CD4-positive, alpha-beta T cell treated with Interleukin-17A for 4 hours (primary cell): ENCODE measurements at regions not wholly inside any gene's neighbourhood (a gene's known extent, or its start where the extent isn't known, plus 50 kb on each side); places are given as distances from the start of the nearest gene placed in this dataset.

Source experiments
- DNase-seq: peaks from one replicate; pipeline ENCODE4 v3.0.0-alpha.2; 2020; ENCODE audit warnings: mixed read lengths

GRCh38 chr5:176181271-176181855 lies 56.9 kb upstream of the SIMC1 start:
- DNase-seq, result no peak

DNA sequence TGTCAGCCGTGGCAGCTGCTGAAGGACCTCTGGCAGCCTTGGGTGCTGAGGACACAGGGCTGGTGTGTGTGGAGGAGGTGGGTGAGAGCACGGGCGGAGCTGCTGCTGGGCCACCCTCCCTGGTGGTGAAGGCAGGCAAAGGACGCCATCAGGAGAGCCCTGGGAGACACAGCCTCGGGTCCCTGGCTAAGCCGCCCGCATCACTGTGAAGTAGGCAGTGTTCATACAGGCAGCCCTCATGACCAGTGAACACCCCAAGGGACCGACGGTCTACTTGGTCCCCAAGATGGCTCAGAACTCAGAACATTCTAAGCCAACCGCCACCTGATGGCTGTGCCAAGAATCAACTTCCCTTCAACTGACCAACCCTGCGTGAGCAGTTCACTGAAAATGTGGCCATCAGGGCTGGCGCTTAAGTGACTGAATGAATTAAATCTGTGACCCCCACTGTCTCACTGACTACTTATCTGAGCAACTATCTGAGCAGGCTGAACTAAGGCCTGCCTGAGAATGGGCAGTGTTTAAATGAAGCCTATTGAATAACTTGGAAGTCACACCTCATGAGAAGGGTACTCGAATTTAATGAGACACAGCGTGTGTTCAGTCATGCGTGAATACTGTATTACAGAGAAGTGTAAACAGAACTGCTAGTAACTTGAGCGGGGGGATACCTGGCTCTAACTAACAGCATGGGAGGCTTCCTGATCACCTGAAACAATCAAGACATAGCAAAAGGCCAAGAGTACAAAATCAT lies 54.7 kb upstream of the SIMC1 start:
- no peak for DNase-seq

DNA sequence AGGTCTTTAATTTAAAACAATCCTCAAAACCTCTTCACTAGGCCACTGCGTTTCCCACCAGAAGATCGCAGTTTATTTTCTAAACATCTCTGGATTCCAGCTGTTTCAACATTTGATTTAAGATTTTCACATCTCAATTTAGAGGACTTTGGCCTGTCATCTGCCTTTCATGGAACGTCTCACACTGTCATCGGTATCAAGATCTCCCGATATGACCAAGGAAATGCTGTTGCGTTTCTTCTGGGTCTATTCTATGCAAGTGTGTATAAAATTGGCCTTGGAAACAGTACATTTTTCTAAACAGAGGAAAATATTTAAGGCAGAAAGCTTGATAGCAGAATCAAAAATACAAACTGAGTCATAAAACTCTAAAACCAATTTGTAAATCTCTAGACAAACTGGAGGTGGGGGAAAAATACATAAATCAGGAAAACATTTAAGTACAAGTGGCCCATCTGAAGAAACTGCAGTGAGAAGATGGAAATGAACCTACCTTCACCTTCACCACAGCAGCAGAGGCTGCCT lies 53.6 kb upstream of the SIMC1 start:
- DNase-seq, result no peak

- DNase-seq, result no peak
These were observed 53.0 kb upstream of the SIMC1 start for GRCh38 chr5:176185133-176185733.

- DNase-seq, result no peak
These were observed 52.1 kb upstream of the SIMC1 start for GRCh38 chr5:176186107-176186506.

DNA sequence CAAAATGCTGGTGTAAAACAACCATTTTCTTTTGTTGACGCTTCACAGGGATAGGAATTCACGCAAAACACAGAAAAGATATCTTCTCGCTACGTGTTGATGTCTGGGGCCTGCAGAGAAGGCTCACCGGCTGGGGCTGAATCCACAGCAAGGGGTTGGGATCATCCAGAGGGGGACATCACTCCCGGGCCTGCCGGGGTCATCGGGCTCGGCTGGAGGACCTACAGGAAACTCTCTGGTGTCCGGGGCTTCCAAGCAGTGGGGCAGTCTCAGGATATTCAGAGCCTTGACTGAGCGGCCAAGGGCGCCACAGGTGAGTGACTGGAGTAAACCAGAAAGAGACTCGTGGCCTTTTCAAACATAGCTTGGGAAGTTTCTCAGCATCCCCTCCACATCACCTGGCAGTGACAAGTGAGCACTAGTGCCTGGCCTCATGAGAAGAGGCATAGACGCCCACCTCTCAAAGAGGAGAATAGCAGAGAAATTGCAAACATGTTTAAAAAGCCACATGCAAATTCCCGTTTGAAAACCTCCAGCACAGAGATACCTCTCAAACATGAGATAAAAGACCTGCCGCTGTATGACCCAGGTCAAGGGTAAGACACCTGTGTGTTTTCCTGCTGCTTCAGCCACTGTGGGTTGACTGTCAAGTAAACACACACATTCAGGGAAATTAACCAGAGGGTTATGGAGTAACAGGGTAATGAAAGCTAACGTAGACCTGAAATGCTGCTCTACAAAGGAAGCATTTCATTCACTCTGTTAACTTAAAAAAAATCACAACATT lies 50.8 kb upstream of the SIMC1 start:
- DNase-seq, result no peak

GRCh38 chr5:176188085-176188484 lies 50.1 kb upstream of the SIMC1 start:
- DNase-seq, result no peak
